H1 (cell line): ENCODE measurements at regions not wholly inside any gene's neighbourhood (a gene's known extent, or its start where the extent isn't known, plus 50 kb on each side); places are given as distances from the start of the nearest gene placed in this dataset.

Experiments
- CTCF ChIA-PET: fragments of 300-600 bp; sonication (Branson Sonifier 250); formaldehyde crosslinking; loops from one replicate; lab custom pipeline; 2021; ENCODE audit not compliant: partially characterized antibody; lab: Charles Lee
- POLR2A ChIA-PET: fragments of 300-600 bp; sonication (Branson Sonifier 250); formaldehyde crosslinking; loops from one replicate; lab custom pipeline; 2021; ENCODE audit warnings: inconsistent platforms; ENCODE audit not compliant: partially characterized antibody; lab: Charles Lee
- DNase-seq, 2 experiments: peaks; one replicate each; pipeline versions ENCODE4 v3.0.0 to v3.0.0-alpha.2; 2010 to 2022; ENCODE audit warnings: low spot score in 2 of 2, low read depth in 1 of 2, mixed read lengths in 1 of 2
- FAIRE-seq: peaks from 2 replicates; lab custom pipeline; 2011; peaks lifted over from hg19 to GRCh38; lab: Jason Lieb, UNC
- H2AFZ ChIP-seq: 2 replicates; pipeline ENCODE4 v1.8.1; 2012; ENCODE audit warnings: low read length, inconsistent platforms
- H2AK5ac ChIP-seq: 2 replicates; pipeline ENCODE4 v1.6.1; 2013; ENCODE audit warnings: low read depth, low read length
- H2BK120ac ChIP-seq: replicated peaks from 2 replicates; pipeline ENCODE3; 2013; ENCODE audit warnings: low read depth, low read length, inconsistent platforms
- H2BK12ac ChIP-seq: 2 replicates; pipeline ENCODE4 v1.6.1; 2013; ENCODE audit warnings: low read depth, low read length
- H2BK15ac ChIP-seq: 2 replicates; pipeline ENCODE4 v1.6.1; 2013; ENCODE audit warnings: low read length
- H2BK20ac ChIP-seq: 2 replicates; pipeline ENCODE4 v1.6.1; 2013; ENCODE audit warnings: low read length
- H2BK5ac ChIP-seq: 2 replicates; pipeline ENCODE4 v1.6.1; 2013; ENCODE audit warnings: low read depth, low read length
- H3K14ac ChIP-seq: 2 replicates; pipeline ENCODE4 v1.6.1; 2013; ENCODE audit warnings: inconsistent platforms; ENCODE audit not compliant: insufficient read length
- H3K18ac ChIP-seq: 2 replicates; pipeline ENCODE4 v1.6.1; 2013; ENCODE audit warnings: low read length; ENCODE audit errors: extremely low read depth
- H3K23ac ChIP-seq: 2 replicates; pipeline ENCODE4 v1.6.1; 2013; ENCODE audit warnings: inconsistent platforms; ENCODE audit not compliant: insufficient read length
- H3K23me2 ChIP-seq: 2 replicates; pipeline ENCODE4 v1.6.1; 2013; ENCODE audit warnings: low read depth, low read length
- H3K27ac ChIP-seq: 2 replicates; pipeline ENCODE4 v1.6.1; 2011; ENCODE audit warnings: low read depth, low read length, inconsistent platforms
- H3K27me3 ChIP-seq, 4 experiments: replicated peaks in 1 of 4; 1 replicate in 1 of 4; 2 replicates in 3 of 4; pipeline versions ENCODE4 v1.6.1 to v1.8.1; 2011 to 2013; ENCODE audit warnings: low read length in 3 of 4, mild to moderate bottlenecking in 3 of 4, inconsistent platforms in 2 of 4, mixed read lengths in 2 of 4, moderate library complexity in 1 of 4; ENCODE audit not compliant: control insufficient read depth in 3 of 4, insufficient read depth in 3 of 4; ENCODE audit errors: extremely low read depth in 1 of 4
- H3K36me3 ChIP-seq, 4 experiments: 2 replicates each; pipeline versions ENCODE4 v1.6.1 to v1.8.1; 2011 to 2013; ENCODE audit warnings: mild to moderate bottlenecking in 4 of 4, low read length in 3 of 4, moderate library complexity in 2 of 4, control low read depth in 1 of 4, inconsistent platforms in 1 of 4; ENCODE audit not compliant: insufficient read depth in 4 of 4, control insufficient read depth in 2 of 4
- H3K4ac ChIP-seq: replicated peaks from 2 replicates; pipeline ENCODE3; 2013; ENCODE audit warnings: low read length, low read depth, mixed read lengths, inconsistent platforms; ENCODE audit not compliant: insufficient read length
- H3K4me1 ChIP-seq, 4 experiments: replicated peaks in 1 of 4; 1 replicate in 1 of 4; 2 replicates in 3 of 4; pipeline versions ENCODE4 v1.6.1 to v1.8.1; 2011 to 2013; ENCODE audit warnings: low read length in 3 of 4, inconsistent platforms in 2 of 4, mixed read lengths in 1 of 4; ENCODE audit not compliant: insufficient read depth in 4 of 4, control insufficient read depth in 3 of 4
- H3K4me2 ChIP-seq, 2 experiments: 2 replicates each; pipeline versions ENCODE4 v1.6.1 to v1.8.1; 2011 to 2013; ENCODE audit warnings: low read depth in 2 of 2, low read length in 2 of 2, control low read depth in 1 of 2, inconsistent platforms in 1 of 2, mild to moderate bottlenecking in 1 of 2; ENCODE audit not compliant: insufficient read depth in 1 of 2
- H3K4me3 ChIP-seq, 4 experiments: fragments of 200-600, 300-600 bp in 1 of 4; sonication (generic), shearing (Covaris generic), sonication (Bioruptor Twin) in 1 of 4; 2 replicates each; pipeline versions ENCODE4 v1.5.1 to v1.8.1; 2011 to 2016; ENCODE audit warnings: low read length in 4 of 4, low read depth in 3 of 4, control low read depth in 2 of 4, inconsistent platforms in 2 of 4, mild to moderate bottlenecking in 2 of 4, mixed read lengths in 1 of 4, moderate library complexity in 1 of 4; ENCODE audit not compliant: insufficient read depth in 2 of 4; ENCODE audit errors: extremely low read depth in 1 of 4
- H3K56ac ChIP-seq: replicated peaks from 2 replicates; pipeline ENCODE3; 2013; ENCODE audit warnings: low read depth, mild to moderate bottlenecking, mixed read lengths, low read length, inconsistent platforms; ENCODE audit not compliant: insufficient read length
- H3K79me1 ChIP-seq: 2 replicates; pipeline ENCODE4 v1.6.1; 2013; ENCODE audit warnings: low read depth, low read length, control low read depth
- H3K79me2 ChIP-seq, 2 experiments: 2 replicates each; pipeline versions ENCODE4 v1.6.1 to v1.8.1; 2012 to 2013; ENCODE audit warnings: low read length in 2 of 2, mild to moderate bottlenecking in 2 of 2, inconsistent platforms in 1 of 2; ENCODE audit not compliant: insufficient read depth in 2 of 2, control insufficient read depth in 1 of 2
- H3K9ac ChIP-seq, 4 experiments: replicated peaks in 1 of 4; 1 replicate in 1 of 4; 2 replicates in 3 of 4; pipeline versions ENCODE4 v1.6.1 to v1.8.1; 2011 to 2013; ENCODE audit warnings: low read depth in 3 of 4, low read length in 3 of 4, control low read depth in 2 of 4, mild to moderate bottlenecking in 2 of 4, moderate library complexity in 2 of 4, inconsistent platforms in 1 of 4; ENCODE audit errors: extremely low read depth in 1 of 4
- H3K9me3 ChIP-seq, 2 experiments: 2 replicates each; pipeline versions ENCODE4 v1.6.1 to v1.8.1; 2012 to 2013; ENCODE audit warnings: mild to moderate bottlenecking in 2 of 2, moderate library complexity in 2 of 2, control low read depth in 1 of 2, inconsistent platforms in 1 of 2, low read depth in 1 of 2, low read length in 1 of 2, mixed read lengths in 1 of 2; ENCODE audit not compliant: insufficient read depth in 2 of 2
- H4K20me1 ChIP-seq, 2 experiments: replicated peaks in 1 of 2; 2 replicates each; pipeline versions ENCODE3 to v1.8.1; 2011 to 2013; ENCODE audit warnings: inconsistent platforms in 2 of 2, low read length in 2 of 2, mild to moderate bottlenecking in 1 of 2; ENCODE audit not compliant: insufficient read depth in 2 of 2, control insufficient read depth in 1 of 2
- H4K5ac ChIP-seq: 2 replicates; pipeline ENCODE4 v1.6.1; 2013; ENCODE audit warnings: low read length, low read depth, mixed read lengths, inconsistent platforms; ENCODE audit not compliant: insufficient read length
- H4K8ac ChIP-seq: 2 replicates; pipeline ENCODE4 v1.8.0; 2013; ENCODE audit warnings: mild to moderate bottlenecking, moderate library complexity, low read length, inconsistent platforms; ENCODE audit not compliant: insufficient read depth; ENCODE audit errors: extremely low read depth
- H4K91ac ChIP-seq: replicated peaks from 2 replicates; pipeline ENCODE3; 2013; ENCODE audit warnings: low read length, mixed read lengths, inconsistent platforms; ENCODE audit not compliant: insufficient read length
- GABPA ChIP-seq: IDR thresholded peaks from 2 replicates; pipeline ENCODE4 v1.6.1; 2011; ENCODE audit warnings: mild to moderate bottlenecking, low read length, moderate library complexity, borderline replicate concordance; ENCODE audit not compliant: insufficient read depth
- HDAC2 ChIP-seq, 2 experiments: fragments of 300-600 bp in 1 of 2; sonication (generic) in 1 of 2; IDR thresholded peaks; 2 replicates each; pipeline ENCODE4 v1.6.1; 2011 to 2012; ENCODE audit warnings: low read depth in 2 of 2, low read length in 2 of 2, mild to moderate bottlenecking in 2 of 2, moderate library complexity in 2 of 2, borderline replicate concordance in 1 of 2, inconsistent platforms in 1 of 2
- KDM1A ChIP-seq: fragments of 200-600, 300-600 bp; sonication (generic); IDR thresholded peaks from 2 replicates; pipeline ENCODE4 v1.7.1; 2016; ENCODE audit warnings: mild to moderate bottlenecking, low read length, borderline replicate concordance
- MAFK ChIP-seq: IDR thresholded peaks from 2 replicates; pipeline ENCODE4 v1.6.1; 2012; ENCODE audit warnings: low read depth, mild to moderate bottlenecking, improper control_type of control experiment, low read length
- PHF8 ChIP-seq: fragments of 200-600 bp; sonication (generic); conservative IDR thresholded peaks from 2 replicates; pipeline ENCODE4 v1.7.1; 2012; ENCODE audit warnings: low read depth, mild to moderate bottlenecking, inconsistent platforms, low read length, moderate library complexity
- POU5F1 ChIP-seq: IDR thresholded peaks from 2 replicates; pipeline ENCODE4 v1.6.1; 2011; ENCODE audit warnings: low read depth, mild to moderate bottlenecking, low read length, moderate library complexity
- RAD21 ChIP-seq, 2 experiments: IDR thresholded peaks in 1 of 2; conservative IDR thresholded peaks in 1 of 2; 2 replicates each; pipeline ENCODE4 v1.6.1; 2011; ENCODE audit warnings: low read depth in 2 of 2, low read length in 2 of 2, improper control_type of control experiment in 1 of 2, inconsistent platforms in 1 of 2, mild to moderate bottlenecking in 1 of 2, moderate library complexity in 1 of 2
- RBBP5 ChIP-seq: IDR thresholded peaks from 2 replicates; pipeline ENCODE4 v1.7.1; 2012; ENCODE audit warnings: low read depth, mild to moderate bottlenecking, inconsistent platforms, low read length, moderate library complexity, borderline replicate concordance
- TAF1 ChIP-seq: IDR thresholded peaks from 2 replicates; pipeline ENCODE4 v1.6.1; 2011; ENCODE audit warnings: mild to moderate bottlenecking, low read depth, low read length
- WGBS, 2 experiments: shearing (Covaris generic) in 1 of 2; methylation state at CpG; one replicate each; pipeline versions ENCODE4 v1.1.6 to v1.1.7; 2013 to 2015; ENCODE audit warnings: low lambda C conversion rate in 2 of 2, mixed read lengths in 2 of 2, inconsistent platforms in 1 of 2, low coverage in 1 of 2, missing lambda C conversion rate in 1 of 2; ENCODE audit not compliant: insufficient replicate concordance in 2 of 2, insufficient coverage in 1 of 2, insufficient read length in 1 of 2; ENCODE audit errors: extremely low coverage in 1 of 2, missing lambda C conversion rate in 1 of 2; 5-methylcytosine and 5-hydroxymethylcytosine counted together
- TF ChIP-seq, protein P1 (sequence below), 3 experiments: IDR thresholded peaks; 1 replicate in 2 of 3; 2 replicates in 1 of 3; pipeline versions ENCODE4 v1.5.1 to v1.6.1; 2011; ENCODE audit warnings: low read length in 3 of 3, mild to moderate bottlenecking in 3 of 3, inconsistent platforms in 2 of 3, low read depth in 1 of 3, moderate library complexity in 1 of 3; ENCODE audit not compliant: insufficient read depth in 1 of 3; ENCODE audit errors: control extremely low read depth in 1 of 3
- TF ChIP-seq, protein P2 (sequence below): IDR thresholded peaks from 2 replicates; pipeline ENCODE4 v1.6.1; 2012; ENCODE audit warnings: inconsistent platforms

DNA sequence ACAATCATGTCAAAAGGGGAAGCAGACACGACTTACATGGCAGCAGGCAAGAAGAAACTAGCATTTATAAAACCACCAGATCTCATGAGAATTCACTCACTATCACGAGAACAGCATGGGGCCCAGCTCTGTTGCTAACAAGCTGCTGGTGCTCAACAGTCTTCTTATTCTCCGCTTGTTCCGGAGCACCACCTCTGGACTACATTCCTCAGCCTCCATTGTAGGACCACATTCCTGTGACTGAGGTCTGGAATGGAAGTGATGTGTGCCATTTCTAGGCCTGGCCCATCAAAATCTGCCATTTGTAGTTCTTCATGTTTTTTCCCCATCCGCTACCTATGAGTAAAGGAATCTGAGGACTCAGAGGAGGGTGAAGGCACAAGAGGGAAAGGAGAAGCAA, 111.5 kb upstream of the PTCHD1 start:
- FAIRE-seq = peak; percentile 70
- TF ChIP-seq HDAC2 (IDR thresholded peaks at IDR 0.05; ENCODE audit: borderline replicate concordance in 1 of 2, low read depth in 2 of 2, low read length in 2 of 2) (no peak), MAFK (no peak), PHF8 (no peak), RAD21 (IDR thresholded peaks at IDR 0.05 in 1 of 2, conservative IDR thresholded peaks at IDR 0.05 in 1 of 2; ENCODE audit: low read depth in 2 of 2, low read length in 2 of 2) (no peak), GABPA (no peak), KDM1A (no peak), RBBP5 (no peak), TAF1 (no peak), POU5F1 (no peak)
- TF ChIP-seq, protein P1, sequence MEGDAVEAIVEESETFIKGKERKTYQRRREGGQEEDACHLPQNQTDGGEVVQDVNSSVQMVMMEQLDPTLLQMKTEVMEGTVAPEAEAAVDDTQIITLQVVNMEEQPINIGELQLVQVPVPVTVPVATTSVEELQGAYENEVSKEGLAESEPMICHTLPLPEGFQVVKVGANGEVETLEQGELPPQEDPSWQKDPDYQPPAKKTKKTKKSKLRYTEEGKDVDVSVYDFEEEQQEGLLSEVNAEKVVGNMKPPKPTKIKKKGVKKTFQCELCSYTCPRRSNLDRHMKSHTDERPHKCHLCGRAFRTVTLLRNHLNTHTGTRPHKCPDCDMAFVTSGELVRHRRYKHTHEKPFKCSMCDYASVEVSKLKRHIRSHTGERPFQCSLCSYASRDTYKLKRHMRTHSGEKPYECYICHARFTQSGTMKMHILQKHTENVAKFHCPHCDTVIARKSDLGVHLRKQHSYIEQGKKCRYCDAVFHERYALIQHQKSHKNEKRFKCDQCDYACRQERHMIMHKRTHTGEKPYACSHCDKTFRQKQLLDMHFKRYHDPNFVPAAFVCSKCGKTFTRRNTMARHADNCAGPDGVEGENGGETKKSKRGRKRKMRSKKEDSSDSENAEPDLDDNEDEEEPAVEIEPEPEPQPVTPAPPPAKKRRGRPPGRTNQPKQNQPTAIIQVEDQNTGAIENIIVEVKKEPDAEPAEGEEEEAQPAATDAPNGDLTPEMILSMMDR (IDR thresholded peaks at IDR 0.05; ENCODE audit: control extremely low read depth in 1 of 3, insufficient read depth in 1 of 3, low read depth in 1 of 3, low read length in 3 of 3) = no peak
- TF ChIP-seq, protein P2, sequence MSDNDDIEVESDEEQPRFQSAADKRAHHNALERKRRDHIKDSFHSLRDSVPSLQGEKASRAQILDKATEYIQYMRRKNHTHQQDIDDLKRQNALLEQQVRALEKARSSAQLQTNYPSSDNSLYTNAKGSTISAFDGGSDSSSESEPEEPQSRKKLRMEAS = no peak

More for the DNA sequence above, 111.5 kb upstream of the PTCHD1 start:
- Histone ChIP-seq H3K27me3 (no peaks in the 10 kb centered on the region), H3K9ac (no peak overlapping the region), H3K4me2 (no peak overlapping the region), H3K4me1 (no peaks in the 10 kb centered on the region), H4K5ac (no peak overlapping the region), H3K4ac (no peak overlapping the region), H2BK5ac (no peak overlapping the region), H3K27ac (no peak overlapping the region), H3K23me2 (no peaks in the 10 kb centered on the region), H3K23ac (no peak overlapping the region), H2AK5ac (no peak overlapping the region), H4K8ac (no peak overlapping the region), H3K9me3 (no peaks in the 10 kb centered on the region), H3K36me3 (no peaks in the 10 kb centered on the region), H2BK120ac (no peak overlapping the region), H2BK15ac (no peak overlapping the region), H4K91ac (no peak overlapping the region), H2AFZ (no peak overlapping the region), H2BK12ac (no peak overlapping the region), H3K4me3 (no peak overlapping the region), H3K18ac (no peak overlapping the region), H3K79me2 (no peaks in the 10 kb centered on the region), H3K79me1 (no peaks in the 10 kb centered on the region), H4K20me1 (no peaks in the 10 kb centered on the region), H3K14ac (no peak overlapping the region), H2BK20ac (no peak overlapping the region), H3K56ac (no peak overlapping the region)
- 84% methylated on average over 5 of the region's 5 CpGs; no CpG with 5 or more reads in 1 of the 2 experiments for WGBS, 2 experiments
- ChIA-PET POLR2A (no interaction called here), CTCF (interaction anchor here (0.6 kb wide), 1 partner anchor 115 kb away, joined by 4 read pairs; no protein-coding TSS in a partner anchor)
- no peak for DNase-seq
